Kidney (tissue), 13 donors: ENCODE measurements at regions not wholly inside any gene's neighbourhood (a gene's known extent, or its start where the extent isn't known, plus 50 kb on each side); places are given as distances from the start of the nearest gene placed in this dataset.

Experiments used
- DNase-seq, 5 donors: peaks; one replicate each; pipeline ENCODE4 v3.0.0-alpha.2; 2013 to 2020
- FAIRE-seq: peaks from 2 replicates; lab custom pipeline; 2012; peaks lifted over from hg19 to GRCh38; lab: Jason Lieb, UNC
- H3K27ac ChIP-seq, 2 donors: one replicate each; pipeline ENCODE4 v1.7.0; 2013; ENCODE audit warnings: low read depth in 2 of 2, low read length in 2 of 2, inconsistent platforms in 1 of 2
- H3K27me3 ChIP-seq: one replicate; pipeline ENCODE4 v1.7.1; 2013; ENCODE audit warnings: low read length, inconsistent platforms; ENCODE audit not compliant: control insufficient read depth, insufficient read depth
- H3K36me3 ChIP-seq, 3 donors: one replicate each; pipeline versions ENCODE4 v1.7.0 to v1.7.1; 2013; ENCODE audit warnings: low read length in 3 of 3, control low read depth in 1 of 3, inconsistent platforms in 1 of 3; ENCODE audit not compliant: insufficient read depth in 3 of 3, control insufficient read depth in 2 of 3
- H3K4me1 ChIP-seq, 3 donors: one replicate each; pipeline versions ENCODE4 v1.7.0 to v1.7.1; 2013; ENCODE audit warnings: low read length in 3 of 3, inconsistent platforms in 1 of 3, low read depth in 1 of 3; ENCODE audit not compliant: control insufficient read depth in 2 of 3, insufficient read depth in 2 of 3
- H3K4me3 ChIP-seq, 3 donors: one replicate each; pipeline versions ENCODE4 v1.7.0 to v1.8.1; 2013; ENCODE audit warnings: low read length in 3 of 3, control low read depth in 1 of 3, inconsistent platforms in 1 of 3
- H3K9ac ChIP-seq, 3 donors: one replicate each; pipeline versions ENCODE4 v1.7.0 to v1.7.1; 2013; ENCODE audit warnings: low read length in 3 of 3, control low read depth in 1 of 3, inconsistent platforms in 1 of 3
- H3K9me3 ChIP-seq, 3 donors: one replicate each; pipeline versions ENCODE4 v1.7.0 to v1.7.1; 2013; ENCODE audit warnings: low read length in 3 of 3, control low read depth in 1 of 3, inconsistent platforms in 1 of 3; ENCODE audit not compliant: control insufficient read depth in 2 of 3, insufficient read depth in 1 of 3
- CTCF ChIP-seq: IDR thresholded peaks from 3 replicates; pipeline ENCODE4 v1.5.1; 2012; ENCODE audit warnings: mild to moderate bottlenecking, moderate library complexity, borderline replicate concordance; ENCODE audit not compliant: insufficient read depth; ENCODE audit errors: extremely low read depth
- intact Hi-C: fragments of 100-400 bp; cut with DNase I; formaldehyde crosslinking; loops from one replicate; pipeline ENCODE4 v1.11.1; 2022
- donor health status: control.
- donor health status: control.
- donor health status: control.
- donor health status: control.
- donor health status: control.
- donor health status: DM: yes; HTN: yes; CAD: no.
- donor health status: Normal renal cell carcinoma (clear cell type).

- Histone ChIP-seq H3K4me1 (no peaks in the 10 kb centered on the region), H3K9ac (no peak overlapping the region), H3K36me3 (no peaks in the 10 kb centered on the region), H3K27me3 (no peaks in the 10 kb centered on the region), H3K9me3 (no peaks in the 10 kb centered on the region), H3K27ac (no peak overlapping the region), H3K4me3 (no peak overlapping the region)
- intact Hi-C loops = no loop called here
- no peak for DNase-seq
- no peak for TF ChIP-seq CTCF
- FAIRE-seq = no peak
Observed at GRCh38 chr13:64672751-64673150, 2557.4 kb downstream of the PCDH9 start.

- Histone ChIP-seq H3K4me3 (no peak overlapping the region), H3K27me3 (no peaks in the 10 kb centered on the region), H3K4me1 (no peaks in the 10 kb centered on the region), H3K9me3 (peaks cover 0 to 5% (median 0%) of the 10 kb centered on the region in 3 donors), H3K9ac (no peak overlapping the region), H3K27ac (no peak overlapping the region), H3K36me3 (no peaks in the 10 kb centered on the region)
- intact Hi-C loops = no loop called here
- DNase-seq (no peak), FAIRE-seq (no peak)
- TF ChIP-seq CTCF = no peak
Observed at GRCh38 chr13:64662887-64663593, 2567.1 kb downstream of the PCDH9 start.

- FAIRE-seq = no peak
- no peak overlapping the region for H3K9ac ChIP-seq
- TF ChIP-seq CTCF = no peak
- no peaks in the 10 kb centered on the region for H3K27me3 ChIP-seq
- H3K4me3 ChIP-seq = no peak overlapping the region
- no peak overlapping the region for H3K27ac ChIP-seq
- no peaks in the 10 kb centered on the region for H3K4me1 ChIP-seq
- intact Hi-C loops = no loop called here
- DNase-seq = no peak
- no peaks in the 10 kb centered on the region for H3K36me3 ChIP-seq
- H3K9me3 ChIP-seq = no peaks in the 10 kb centered on the region
Observed at GRCh38 chr13:64648293-64648692, 2581.8 kb downstream of the PCDH9 start.

GRCh38 chr13:64643066-64643465, 2587.1 kb downstream of the PCDH9 start:
- Histone ChIP-seq H3K9ac (no peak overlapping the region), H3K4me1 (no peaks in the 10 kb centered on the region), H3K4me3 (no peak overlapping the region), H3K27me3 (no peaks in the 10 kb centered on the region), H3K9me3 (no peaks in the 10 kb centered on the region), H3K27ac (no peak overlapping the region), H3K36me3 (no peaks in the 10 kb centered on the region)
- FAIRE-seq (no peak), DNase-seq (no peak)
- TF ChIP-seq CTCF = no peak
- intact Hi-C loops = no loop called here
